Ishikawa (cell line): ENCODE measurements at regions not wholly inside any gene's neighbourhood (a gene's known extent, or its start where the extent isn't known, plus 50 kb on each side); places are given as distances from the start of the nearest gene placed in this dataset.

Experiments used
- CEBPB ChIP-seq: IDR thresholded peaks from 2 replicates; pipeline ENCODE4 v1.6.1; 2012
- CREB1 ChIP-seq: IDR thresholded peaks from 2 replicates; pipeline ENCODE4 v1.6.1; 2012; ENCODE audit warnings: low read depth
- EGR1 ChIP-seq: IDR thresholded peaks from 2 replicates; pipeline ENCODE4 v1.6.1; 2012
- EP300 ChIP-seq: IDR thresholded peaks from 2 replicates; pipeline ENCODE4 v1.6.1; 2012; ENCODE audit warnings: borderline replicate concordance
- FOXM1 ChIP-seq: IDR thresholded peaks from 2 replicates; pipeline ENCODE4 v1.6.1; 2012; ENCODE audit warnings: low read depth, borderline replicate concordance
- MAX ChIP-seq: IDR thresholded peaks from 2 replicates; pipeline ENCODE4 v1.6.1; 2012
- NFIC ChIP-seq: IDR thresholded peaks from 2 replicates; pipeline ENCODE4 v1.6.1; 2012
- RAD21 ChIP-seq: IDR thresholded peaks from 2 replicates; pipeline ENCODE4 v1.6.1; 2012; ENCODE audit warnings: low read depth
- REST ChIP-seq: IDR thresholded peaks from 2 replicates; pipeline ENCODE4 v1.6.1; 2012; ENCODE audit warnings: low read depth, mild to moderate bottlenecking
- TAF1 ChIP-seq: IDR thresholded peaks from 2 replicates; pipeline ENCODE4 v1.6.1; 2012; ENCODE audit warnings: low read depth, mild to moderate bottlenecking
- TCF12 ChIP-seq: IDR thresholded peaks from 2 replicates; pipeline ENCODE4 v1.6.1; 2012; ENCODE audit warnings: low read depth
- TEAD4 ChIP-seq: IDR thresholded peaks from 2 replicates; pipeline ENCODE4 v1.6.1; 2012
- USF1 ChIP-seq: IDR thresholded peaks from 2 replicates; pipeline ENCODE4 v1.6.1; 2012
- YY1 ChIP-seq: IDR thresholded peaks from 2 replicates; pipeline ENCODE4 v1.6.1; 2012; ENCODE audit warnings: low read depth
- ZBTB7A ChIP-seq: IDR thresholded peaks from 2 replicates; pipeline ENCODE4 v1.6.1; 2012; ENCODE audit warnings: low read depth

GRCh38 chr13:59112221-59112718 lies 1051.5 kb downstream of the DIAPH3 start:
- TF ChIP-seq RAD21 (no peak), CEBPB (no peak), CREB1 (no peak), EGR1 (no peak), MAX (no peak), TCF12 (no peak), ZBTB7A (no peak), TEAD4 (no peak), FOXM1 (no peak), USF1 (no peak), TAF1 (no peak), REST (no peak), NFIC (no peak), EP300 (no peak), YY1 (no peak)

GRCh38 chr13:59119475-59119874 lies 1044.3 kb downstream of the DIAPH3 start:
- TF ChIP-seq MAX: no peak
- TF ChIP-seq CREB1: no peak
- TF ChIP-seq EGR1: no peak
- TF ChIP-seq REST: no peak
- TF ChIP-seq TAF1: no peak
- no peak for TF ChIP-seq TEAD4
- TF ChIP-seq NFIC: no peak
- TF ChIP-seq FOXM1: no peak
- TF ChIP-seq ZBTB7A: no peak
- no peak for TF ChIP-seq TCF12
- TF ChIP-seq YY1: no peak
- no peak for TF ChIP-seq CEBPB

- TF ChIP-seq CREB1 (no peak), NFIC (no peak), YY1 (no peak), REST (no peak), RAD21 (no peak), CEBPB (no peak), FOXM1 (no peak), EP300 (no peak), MAX (no peak), EGR1 (no peak), TCF12 (no peak), TAF1 (no peak), USF1 (no peak), TEAD4 (no peak), ZBTB7A (no peak)
These were observed 1043.4 kb downstream of the DIAPH3 start for GRCh38 chr13:59120297-59120843.

- TF ChIP-seq CREB1 (no peak), USF1 (no peak), REST (no peak), ZBTB7A (no peak), TAF1 (no peak), RAD21 (no peak)
These were observed 1042.2 kb downstream of the DIAPH3 start for GRCh38 chr13:59121507-59121906.
